Tibial artery (tissue), 4 donors: ENCODE measurements at regions not wholly inside any gene's neighbourhood (a gene's known extent, or its start where the extent isn't known, plus 50 kb on each side); places are given as distances from the start of the nearest gene placed in this dataset.
"Not testable (repeated sequence)": the region's sequence is repeated elsewhere in the genome, so short reads cannot be mapped to it uniquely, and the experiment has no call there.

Experiments used
- DNase-seq, 2 donors: peaks; one replicate each; pipeline ENCODE4 v3.0.0-alpha.2; 2019
- H3K27ac ChIP-seq, 2 donors: fragments of 200-600 bp; sonication (generic) in 1 of 2; 1 replicate in 1 of 2; 2 replicates in 1 of 2; pipeline ENCODE4 v1.5.1; 2018 to 2019; ENCODE audit warnings: mild to moderate bottlenecking in 1 of 2
- H3K27me3 ChIP-seq, 2 donors: fragments of 200-600 bp; sonication (generic) in 1 of 2; one replicate each; pipeline versions ENCODE4 v1.5.1 to v1.6.0; 2016 to 2019
- H3K36me3 ChIP-seq, 3 donors: fragments of 200-600 bp; sonication (generic) in 2 of 3; one replicate each; pipeline ENCODE4 v1.5.1; 2016 to 2019; ENCODE audit warnings: mild to moderate bottlenecking in 2 of 3
- H3K4me1 ChIP-seq, 4 donors: fragments of 200-600 bp; sonication (generic) in 2 of 4; 1 replicate in 3 of 4; 2 replicates in 1 of 4; pipeline ENCODE4 v1.5.1; 2016 to 2019
- H3K4me3 ChIP-seq, 2 donors: fragments of 200-600 bp; sonication (generic) in 1 of 2; 1 replicate in 1 of 2; 2 replicates in 1 of 2; pipeline ENCODE4 v1.5.1; 2018 to 2019; ENCODE audit warnings: mild to moderate bottlenecking in 2 of 2
- H3K9me3 ChIP-seq, 3 donors: fragments of 200-600 bp; sonication (generic) in 1 of 3; one replicate each; pipeline ENCODE4 v1.5.1; 2016 to 2019
- intact Hi-C: fragments of 100-400 bp; cut with DNase I; formaldehyde crosslinking; loops from one replicate; pipeline ENCODE4 v1.15.0; 2023; ENCODE audit warnings: low total_unique reads
- TF ChIP-seq, protein P1 (sequence below), 2 experiments: fragments of 200-600 bp in 1 of 2; fragments of 450-650 bp in 1 of 2; IDR thresholded peaks; one replicate each; pipeline ENCODE4 v1.5.1; 2017 to 2019; ENCODE audit warnings: antibody characterized with exemption in 2 of 2, mild to moderate bottlenecking in 1 of 2, moderate library complexity in 1 of 2

DNA sequence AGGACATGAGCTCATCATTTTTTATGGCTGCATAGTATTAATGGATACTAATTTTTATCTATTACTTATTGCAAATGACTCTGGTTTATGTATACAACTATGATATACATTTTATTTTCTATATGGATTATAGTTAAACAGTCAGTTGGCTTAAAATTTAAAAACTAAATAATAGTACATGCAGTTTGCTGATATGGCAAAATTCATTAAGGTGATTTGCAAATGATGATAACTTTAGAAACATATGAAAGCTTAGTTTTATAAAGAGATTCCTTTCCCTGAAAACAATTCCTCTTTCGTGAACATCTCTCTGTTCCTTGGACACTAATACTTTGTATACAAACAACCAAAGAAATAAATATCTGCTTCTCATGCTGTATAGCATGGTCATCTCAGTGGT lies 165.5 kb upstream of the SEMA3E start:
- no peak overlapping the region for H3K27ac ChIP-seq
- intact Hi-C loops = no loop called here
- no peak for DNase-seq

DNA sequence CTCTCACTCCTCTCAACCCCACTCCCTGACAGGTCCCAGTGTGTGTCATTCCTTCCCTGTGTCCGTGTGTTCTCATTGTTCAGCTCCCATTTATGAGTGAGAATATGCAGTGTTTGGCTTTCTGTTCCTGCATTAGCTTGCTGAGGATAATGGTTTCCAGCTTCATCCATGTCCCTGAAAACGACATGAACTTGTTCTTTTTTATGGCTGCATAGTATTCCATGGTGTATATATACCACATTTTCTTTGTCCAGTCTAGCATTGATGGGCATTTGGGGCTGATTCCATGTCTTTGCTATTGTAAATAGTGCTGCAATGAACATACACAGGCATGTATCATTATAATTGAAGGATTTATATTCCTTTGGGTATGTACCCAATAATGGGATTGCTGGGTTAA lies 163.6 kb upstream of the SEMA3E start:
- H3K27me3 ChIP-seq, H3K27ac ChIP-seq, H3K4me3 ChIP-seq, DNase-seq, intact Hi-C loops, H3K36me3 ChIP-seq, H3K4me1 ChIP-seq, H3K9me3 ChIP-seq: not testable (repeated sequence)

More for the DNA sequence above, 165.5 kb upstream of the SEMA3E start:
- Histone ChIP-seq H3K4me3 (no peak overlapping the region), H3K4me1 (no peaks in the 10 kb centered on the region), H3K27me3 (no peaks in the 10 kb centered on the region), H3K36me3 (no peaks in the 10 kb centered on the region), H3K9me3 (no peaks in the 10 kb centered on the region)
- TF ChIP-seq, protein P1, sequence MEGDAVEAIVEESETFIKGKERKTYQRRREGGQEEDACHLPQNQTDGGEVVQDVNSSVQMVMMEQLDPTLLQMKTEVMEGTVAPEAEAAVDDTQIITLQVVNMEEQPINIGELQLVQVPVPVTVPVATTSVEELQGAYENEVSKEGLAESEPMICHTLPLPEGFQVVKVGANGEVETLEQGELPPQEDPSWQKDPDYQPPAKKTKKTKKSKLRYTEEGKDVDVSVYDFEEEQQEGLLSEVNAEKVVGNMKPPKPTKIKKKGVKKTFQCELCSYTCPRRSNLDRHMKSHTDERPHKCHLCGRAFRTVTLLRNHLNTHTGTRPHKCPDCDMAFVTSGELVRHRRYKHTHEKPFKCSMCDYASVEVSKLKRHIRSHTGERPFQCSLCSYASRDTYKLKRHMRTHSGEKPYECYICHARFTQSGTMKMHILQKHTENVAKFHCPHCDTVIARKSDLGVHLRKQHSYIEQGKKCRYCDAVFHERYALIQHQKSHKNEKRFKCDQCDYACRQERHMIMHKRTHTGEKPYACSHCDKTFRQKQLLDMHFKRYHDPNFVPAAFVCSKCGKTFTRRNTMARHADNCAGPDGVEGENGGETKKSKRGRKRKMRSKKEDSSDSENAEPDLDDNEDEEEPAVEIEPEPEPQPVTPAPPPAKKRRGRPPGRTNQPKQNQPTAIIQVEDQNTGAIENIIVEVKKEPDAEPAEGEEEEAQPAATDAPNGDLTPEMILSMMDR (IDR thresholded peaks at IDR 0.05) = no peak

GRCh38 chr7:83808982-83809381 lies 160.0 kb upstream of the SEMA3E start:
- Histone ChIP-seq H3K9me3 (no peaks in the 10 kb centered on the region), H3K4me1 (no peaks in the 10 kb centered on the region), H3K4me3 (no peak overlapping the region), H3K27me3 (no peaks in the 10 kb centered on the region), H3K27ac (no peak overlapping the region), H3K36me3 (no peaks in the 10 kb centered on the region)
- TF ChIP-seq, protein P1 (IDR thresholded peaks at IDR 0.05) = no peak
- DNase-seq = no peak
- intact Hi-C loops = no loop called here

DNA sequence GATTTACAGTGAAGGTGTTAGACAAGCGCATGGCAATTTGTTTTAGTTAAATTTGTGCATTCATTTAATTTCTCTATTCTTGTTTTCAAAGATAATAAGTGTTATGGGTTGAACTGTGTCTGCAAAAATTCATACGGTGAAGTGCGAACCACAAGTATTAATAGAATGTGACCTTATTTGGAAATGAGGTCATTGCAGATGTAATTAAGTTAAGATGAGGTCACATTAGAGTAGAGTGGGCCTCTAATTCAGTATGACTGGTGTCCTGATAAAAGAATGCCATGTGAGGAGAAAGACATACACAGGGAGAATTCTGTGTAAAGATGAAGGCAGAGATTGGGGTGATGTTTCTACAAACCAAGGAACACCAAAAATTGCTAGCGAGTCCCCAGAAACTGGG lies 158.8 kb upstream of the SEMA3E start:
- DNase-seq = no peak
- Histone ChIP-seq H3K9me3 (no peaks in the 10 kb centered on the region), H3K4me3 (no peak overlapping the region), H3K27me3 (no peaks in the 10 kb centered on the region), H3K4me1 (no peaks in the 10 kb centered on the region), H3K36me3 (no peaks in the 10 kb centered on the region), H3K27ac (no peak overlapping the region)
- intact Hi-C loops = no loop called here
- TF ChIP-seq, protein P1 (IDR thresholded peaks at IDR 0.05) = no peak

GRCh38 chr7:83806538-83806937 lies 157.6 kb upstream of the SEMA3E start:
- H3K4me1 ChIP-seq = no peaks in the 10 kb centered on the region
- H3K27me3 ChIP-seq = no peaks in the 10 kb centered on the region
- intact Hi-C loops = no loop called here
- no peak overlapping the region for H3K27ac ChIP-seq
- H3K4me3 ChIP-seq = no peak overlapping the region
- TF ChIP-seq, protein P1 (IDR thresholded peaks at IDR 0.05) = no peak
- DNase-seq = no peak
- H3K9me3 ChIP-seq = no peaks in the 10 kb centered on the region
- H3K36me3 ChIP-seq = no peaks in the 10 kb centered on the region

GRCh38 chr7:83799333-83799732 lies 150.4 kb upstream of the SEMA3E start:
- H3K4me1 ChIP-seq = no peaks in the 10 kb centered on the region
- intact Hi-C loops = no loop called here
- H3K9me3 ChIP-seq = no peaks in the 10 kb centered on the region

More at GRCh38 chr7:83799333-83799732, 150.4 kb upstream of the SEMA3E start:
- H3K27ac ChIP-seq = no peak overlapping the region
- DNase-seq = no peak
- no peaks in the 10 kb centered on the region for H3K36me3 ChIP-seq
- no peaks in the 10 kb centered on the region for H3K27me3 ChIP-seq
- TF ChIP-seq, protein P1 (IDR thresholded peaks at IDR 0.05) = no peak
- H3K4me3 ChIP-seq = no peak overlapping the region
